NT2/D1 (cell line): ENCODE measurements at regions not wholly inside any gene's neighbourhood (a gene's known extent, or its start where the extent isn't known, plus 50 kb on each side); places are given as distances from the start of the nearest gene placed in this dataset.

Experiments used
- SUZ12 ChIP-seq: IDR thresholded peaks from 2 replicates; pipeline ENCODE4 v1.6.1; 2011; ENCODE audit not compliant: insufficient read length, insufficient read depth; ENCODE audit errors: extremely low read depth
- YY1 ChIP-seq: IDR thresholded peaks from 2 replicates; pipeline ENCODE4 v1.6.1; 2011; ENCODE audit not compliant: insufficient read length, insufficient read depth
- ZNF274 ChIP-seq: IDR thresholded peaks from 2 replicates; pipeline ENCODE4 v1.6.1; 2011; ENCODE audit warnings: mild to moderate bottlenecking, low read depth, low read length

DNA sequence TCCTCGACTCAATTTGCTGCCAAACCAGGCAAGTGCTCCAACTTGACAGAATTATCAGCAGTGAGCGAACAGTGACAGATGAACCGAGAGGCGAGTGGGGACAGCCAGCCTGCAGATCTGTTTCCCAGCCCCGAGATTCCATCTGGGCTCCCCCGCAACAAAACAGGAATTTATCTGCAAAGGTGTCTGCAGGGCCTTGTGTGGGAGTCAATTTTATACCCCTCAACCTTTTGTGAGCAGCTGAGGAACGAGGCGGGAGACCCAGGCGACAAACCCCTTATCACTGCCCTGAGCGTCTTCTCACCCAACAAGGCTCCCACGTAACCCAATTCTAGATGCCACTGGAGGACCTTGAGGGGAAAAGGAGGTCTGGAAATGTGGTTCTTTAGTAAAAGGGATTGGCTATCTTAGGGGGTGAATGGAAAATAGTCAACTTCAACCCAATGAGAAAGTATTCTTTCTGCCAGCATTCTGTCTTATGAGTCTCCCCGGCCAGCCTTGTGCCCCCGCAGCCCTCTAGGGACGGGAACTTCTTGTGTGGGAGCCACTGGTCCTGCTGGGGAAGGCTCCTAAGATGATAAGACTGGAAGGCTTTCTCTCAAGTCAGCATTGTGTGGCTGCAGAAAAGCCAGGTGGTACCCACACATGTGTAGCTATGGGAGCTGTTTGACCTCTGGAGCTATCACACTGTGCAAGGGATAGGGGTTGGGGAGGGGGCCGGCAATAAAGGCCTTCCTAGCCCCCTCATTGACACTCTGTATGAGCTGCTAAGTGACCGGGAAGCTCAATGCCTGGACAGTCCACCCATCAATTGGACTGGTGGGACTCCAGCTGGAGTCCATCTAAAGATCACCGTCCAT is 527.9 kb downstream of the SHQ1 start:
- TF ChIP-seq YY1 (no peak), ZNF274 (no peak), SUZ12 (no peak)
